ENCODE measurements at regions not wholly inside any gene's neighbourhood (a gene's known extent, or its start where the extent isn't known, plus 50 kb on each side); places are given as distances from the start of the nearest gene placed in this dataset.
"Not testable (repeated sequence)": the region's sequence is repeated elsewhere in the genome, so short reads cannot be mapped to it uniquely, and the experiment has no call there.

GRCh38 chr5:2375757-2376250 is 375.7 kb downstream of the IRX2 start:
- no peak for DNase-seq

GRCh38 chr5:2375291-2375690 is 376.2 kb downstream of the IRX2 start:
- no peak for DNase-seq

- DNase-seq, result no peak
These were observed 376.8 kb downstream of the IRX2 start for GRCh38 chr5:2374703-2375102.

GRCh38 chr5:2373631-2374030 is 377.8 kb downstream of the IRX2 start:
- no peak for DNase-seq

- DNase-seq, result no peak
These were observed 380.1 kb downstream of the IRX2 start for GRCh38 chr5:2371419-2371710.

- DNase-seq, result no peak
These were observed 380.7 kb downstream of the IRX2 start for GRCh38 chr5:2370626-2371418.

- DNase-seq, result no peak
These were observed 382.3 kb downstream of the IRX2 start for GRCh38 chr5:2369178-2369577.

GRCh38 chr5:2366816-2367215 is 384.7 kb downstream of the IRX2 start:
- no peak for DNase-seq

GRCh38 chr5:2357309-2357708 is 394.2 kb downstream of the IRX2 start:
- no peak for DNase-seq

GRCh38 chr5:2355859-2356258 is 395.6 kb downstream of the IRX2 start:
- DNase-seq, result no peak

GRCh38 chr5:2353871-2354440 is 397.5 kb downstream of the IRX2 start:
- DNase-seq, result no peak

GRCh38 chr5:2353211-2353610 is 398.3 kb downstream of the IRX2 start:
- DNase-seq, result no peak

GRCh38 chr5:2352101-2352861 is 399.2 kb downstream of the IRX2 start:
- no peak for DNase-seq

GRCh38 chr5:2349768-2350167 is 401.7 kb downstream of the IRX2 start:
- DNase-seq, result not testable (repeated sequence)

GRCh38 chr5:2338686-2339085 is 412.8 kb downstream of the IRX2 start:
- DNase-seq, result no peak

GRCh38 chr5:2335733-2336515 is 415.6 kb downstream of the IRX2 start:
- DNase-seq, result no peak

GRCh38 chr5:2335125-2335732 is 416.2 kb downstream of the IRX2 start:
- DNase-seq, result no peak

GRCh38 chr5:2334719-2335118 is 416.8 kb downstream of the IRX2 start:
- DNase-seq, result no peak

GRCh38 chr5:2333291-2333690 is 418.2 kb downstream of the IRX2 start:
- no peak for DNase-seq

- DNase-seq, result no peak
These were observed 419.0 kb downstream of the IRX2 start for GRCh38 chr5:2332521-2332920.

- no peak for DNase-seq
These were observed 420.9 kb downstream of the IRX2 start for GRCh38 chr5:2330325-2331130.

- no peak for DNase-seq
These were observed 421.7 kb downstream of the IRX2 start for GRCh38 chr5:2329741-2330140.
